WTC11 (cell line): ENCODE measurements at regions not wholly inside any gene's neighbourhood (a gene's known extent, or its start where the extent isn't known, plus 50 kb on each side); places are given as distances from the start of the nearest gene placed in this dataset.
A peak's percentile ranks its signal among the peaks of the same experiment; 100 is the strongest.

Experiments
- ATAC-seq: fragments of 200-7000 bp; cut with Tn5 transposase; 2 replicates; pipeline ENCODE4 v1.10.0; 2021; ENCODE audit warnings: mild to moderate bottlenecking, moderate library complexity
- CTCF ChIA-PET: fragments of 300-600 bp; sonication (Branson Sonifier 250); formaldehyde crosslinking; loops from one replicate; lab custom pipeline; 2021; ENCODE audit warnings: antibody characterized with exemption; lab: Charles Lee
- POLR2A ChIA-PET: fragments of 350-600 bp; sonication (Branson Sonifier 250); formaldehyde crosslinking; loops from one replicate; lab custom pipeline; 2021; ENCODE audit warnings: antibody characterized with exemption; lab: Charles Lee
- DNase-seq: peaks from one replicate; pipeline ENCODE4 v3.0.0; 2021; ENCODE audit warnings: low spot score
- H3K27ac Mint-ChIP-seq: 2 replicates; pipeline ENCODE4 v1.8.0; 2021; ENCODE audit warnings: mixed read lengths
- H3K27me3 Mint-ChIP-seq: 2 replicates; pipeline ENCODE4 v1.8.0; 2021; ENCODE audit warnings: low read depth, mild to moderate bottlenecking, moderate library complexity, mixed read lengths
- H3K36me3 Mint-ChIP-seq: 2 replicates; pipeline ENCODE4 v1.8.0; 2021; ENCODE audit warnings: mixed read lengths
- H3K4me1 Mint-ChIP-seq: 2 replicates; pipeline ENCODE4 v1.8.0; 2022; ENCODE audit warnings: mixed read lengths
- H3K4me3 Mint-ChIP-seq: 2 replicates; pipeline ENCODE4 v1.8.0; 2021; ENCODE audit warnings: mild to moderate bottlenecking, moderate library complexity, mixed read lengths
- H3K9me3 Mint-ChIP-seq: 2 replicates; pipeline ENCODE4 v1.8.0; 2021; ENCODE audit warnings: mixed read lengths
- CTCF ChIP-seq: fragments of 200-600 bp; IDR thresholded peaks from 2 replicates; pipeline ENCODE4 v1.8.0; 2022; ENCODE audit warnings: antibody characterized with exemption
- E2F1 ChIP-seq: sonication (generic); formaldehyde crosslinking; IDR thresholded peaks from 2 replicates; pipeline ENCODE4 v1.8.0; 2022; ENCODE audit warnings: mild to moderate bottlenecking, missing genetic modification reagents
- E2F5 ChIP-seq: sonication (generic); formaldehyde crosslinking; IDR thresholded peaks from 2 replicates; pipeline ENCODE4 v1.8.1; 2022; ENCODE audit warnings: mild to moderate bottlenecking, moderate library complexity, missing genetic modification reagents
- GABPB1 ChIP-seq: sonication (generic); formaldehyde crosslinking; IDR thresholded peaks from 2 replicates; pipeline ENCODE4 v1.8.1; 2023; ENCODE audit warnings: mild to moderate bottlenecking, missing genetic modification reagents
- HMGA2 ChIP-seq: fragments of 250-450 bp; sonication (Bioruptor Pico); IDR thresholded peaks from 2 replicates; pipeline ENCODE4 v1.4.0; 2021; ENCODE audit warnings: mild to moderate bottlenecking, moderate library complexity
- IRF2 ChIP-seq: sonication (generic); formaldehyde crosslinking; IDR thresholded peaks from 2 replicates; pipeline ENCODE4 v1.8.0; 2022; ENCODE audit warnings: low read depth, missing genetic modification reagents, borderline replicate concordance
- JAZF1 ChIP-seq: fragments of 250-450 bp; sonication (Bioruptor Pico); IDR thresholded peaks from 2 replicates; pipeline ENCODE4 v1.9.0; 2021; ENCODE audit warnings: moderate library complexity, mild to moderate bottlenecking, inconsistent platforms
- NFATC4 ChIP-seq: fragments of 250-450 bp; sonication (Bioruptor Pico); IDR thresholded peaks from 2 replicates; pipeline ENCODE4 v1.9.0; 2021; ENCODE audit warnings: mild to moderate bottlenecking
- NFYB ChIP-seq: sonication (generic); formaldehyde crosslinking; conservative IDR thresholded peaks from 2 replicates; pipeline ENCODE4 v1.8.0; 2022; ENCODE audit warnings: low read depth, missing genetic modification reagents
- NR2C2 ChIP-seq: sonication (generic); formaldehyde crosslinking; IDR thresholded peaks from 2 replicates; pipeline ENCODE4 v1.8.0; 2022; ENCODE audit warnings: mild to moderate bottlenecking, missing genetic modification reagents
- OVOL2 ChIP-seq: fragments of 250-450 bp; sonication (Bioruptor Pico); IDR thresholded peaks from 2 replicates; pipeline ENCODE4 v1.9.0; 2021; ENCODE audit warnings: mild to moderate bottlenecking, borderline replicate concordance
- PRDM15 ChIP-seq: sonication (generic); formaldehyde crosslinking; IDR thresholded peaks from 2 replicates; pipeline ENCODE4 v1.8.0; 2022; ENCODE audit warnings: missing genetic modification reagents
- RORB ChIP-seq: fragments of 250-450 bp; sonication (Bioruptor Pico); IDR thresholded peaks from 2 replicates; pipeline ENCODE4 v1.9.0; 2021; ENCODE audit warnings: mild to moderate bottlenecking
- TP53 ChIP-seq: sonication (generic); formaldehyde crosslinking; IDR thresholded peaks from 2 replicates; pipeline ENCODE4 v1.8.1; 2023; ENCODE audit warnings: mild to moderate bottlenecking, missing genetic modification reagents
- USF2 ChIP-seq: sonication (generic); formaldehyde crosslinking; IDR thresholded peaks from 2 replicates; pipeline ENCODE4 v1.8.1; 2023; ENCODE audit warnings: mild to moderate bottlenecking, missing genetic modification reagents, moderate library complexity
- ZNF121 ChIP-seq: sonication (generic); formaldehyde crosslinking; IDR thresholded peaks from 2 replicates; pipeline ENCODE4 v1.8.0; 2023; ENCODE audit warnings: missing genetic modification reagents
- ZNF138 ChIP-seq: sonication (generic); formaldehyde crosslinking; conservative IDR thresholded peaks from 2 replicates; pipeline ENCODE4 v1.8.1; 2022; ENCODE audit warnings: mild to moderate bottlenecking, moderate library complexity, missing genetic modification reagents
- ZNF219 ChIP-seq: sonication (generic); formaldehyde crosslinking; IDR thresholded peaks from 2 replicates; pipeline ENCODE4 v1.8.0; 2023; ENCODE audit warnings: missing genetic modification reagents, mild to moderate bottlenecking, borderline replicate concordance
- ZNF396 ChIP-seq: fragments of 250-450 bp; sonication (Bioruptor Pico); IDR thresholded peaks from 2 replicates; pipeline ENCODE4 v1.8.0; 2021; ENCODE audit warnings: mild to moderate bottlenecking, moderate library complexity, borderline replicate concordance
- ZNF416 ChIP-seq: fragments of 250-450 bp; sonication (Bioruptor Pico); IDR thresholded peaks from 2 replicates; pipeline ENCODE4 v1.9.0; 2021; ENCODE audit warnings: mild to moderate bottlenecking, inconsistent platforms
- ZNF423 ChIP-seq: fragments of 250-450 bp; sonication (Bioruptor Pico); IDR thresholded peaks from 2 replicates; pipeline ENCODE4 v2.1.2; 2022; ENCODE audit warnings: mild to moderate bottlenecking, moderate library complexity

- H3K27ac Mint-ChIP-seq, result no peak overlapping the region
- no peak for ATAC-seq
- H3K27me3 Mint-ChIP-seq, result no peaks in the 10 kb centered on the region; the same call in 1 of the 2 replicates
- ChIA-PET CTCF (no interaction called here), POLR2A (interaction anchor here (1.0 kb wide), 1 partner anchor 49 kb away, joined by 3 read pairs; no protein-coding TSS in a partner anchor)
- H3K9me3 Mint-ChIP-seq, result peaks cover 7% of the 10 kb centered on the region
- TF ChIP-seq GABPB1 (CRISPR knock-in tag) (no peak), ZNF396 (CRISPR knock-in tag) (no peak), NR2C2 (CRISPR knock-in tag) (no peak), ZNF121 (CRISPR knock-in tag) (no peak), JAZF1 (CRISPR knock-in tag) (no peak), ZNF423 (CRISPR knock-in tag) (no peak), ZNF219 (CRISPR knock-in tag) (no peak), USF2 (CRISPR knock-in tag) (no peak), PRDM15 (CRISPR knock-in tag) (no peak), ZNF416 (CRISPR knock-in tag) (no peak), NFYB (CRISPR knock-in tag) (no peak), TP53 (CRISPR knock-in tag) (no peak), IRF2 (CRISPR knock-in tag) (no peak), E2F5 (CRISPR knock-in tag) (no peak), NFATC4 (CRISPR knock-in tag) (no peak), OVOL2 (CRISPR knock-in tag) (no peak), ZNF138 (CRISPR knock-in tag) (no peak)
- H3K4me3 Mint-ChIP-seq, result no peak overlapping the region
- peaks cover 2% of the 10 kb centered on the region; the same call in 1 of the 2 replicates for H3K36me3 Mint-ChIP-seq
- no peak for DNase-seq
- H3K4me1 Mint-ChIP-seq, result peaks cover 4% of the 10 kb centered on the region
These were observed 92.9 kb upstream of the AGBL1 start for GRCh38 chr15:85986741-85987140.

- H3K27me3 Mint-ChIP-seq, result no peaks in the 10 kb centered on the region
- no peaks in the 10 kb centered on the region for H3K9me3 Mint-ChIP-seq
- DNase-seq, result no peak
- ChIA-PET CTCF (no interaction called here), POLR2A (no interaction called here)
- no peaks in the 10 kb centered on the region for H3K36me3 Mint-ChIP-seq
- H3K27ac Mint-ChIP-seq, result no peak overlapping the region
- TF ChIP-seq CTCF (no peak), E2F1 (CRISPR knock-in tag) (no peak), HMGA2 (CRISPR knock-in tag) (no peak), RORB (CRISPR knock-in tag) (no peak)
- peak; percentile 52 for ATAC-seq
- peaks cover 4% of the 10 kb centered on the region for H3K4me1 Mint-ChIP-seq
- no peak overlapping the region for H3K4me3 Mint-ChIP-seq
These were observed 90.9 kb upstream of the AGBL1 start for GRCh38 chr15:85988741-85989140.
